ENCODE measurements at regions not wholly inside any gene's neighbourhood (a gene's known extent, or its start where the extent isn't known, plus 50 kb on each side); places are given as distances from the start of the nearest gene placed in this dataset.

DNA sequence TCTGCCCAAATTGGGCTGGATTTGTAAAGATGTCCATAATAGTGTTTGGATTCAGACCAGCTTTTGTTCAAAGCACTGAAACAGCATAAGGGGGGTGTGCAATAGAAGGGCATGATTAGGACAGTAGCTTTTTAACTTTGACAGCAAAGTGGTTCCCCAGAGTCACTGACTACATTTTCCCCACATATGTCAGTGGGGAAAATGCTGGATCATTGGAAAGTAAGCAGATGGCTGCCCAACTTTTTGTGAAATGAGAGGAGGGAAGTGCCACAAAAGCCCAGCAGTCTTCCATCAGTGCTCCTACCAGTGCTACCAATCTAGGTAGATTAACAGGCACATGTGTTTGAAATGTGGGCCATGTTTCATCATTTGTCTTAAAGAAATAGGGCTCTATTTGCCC is 162.8 kb downstream of the FZD1 start:
- TF ChIP-seq, protein P1, sequence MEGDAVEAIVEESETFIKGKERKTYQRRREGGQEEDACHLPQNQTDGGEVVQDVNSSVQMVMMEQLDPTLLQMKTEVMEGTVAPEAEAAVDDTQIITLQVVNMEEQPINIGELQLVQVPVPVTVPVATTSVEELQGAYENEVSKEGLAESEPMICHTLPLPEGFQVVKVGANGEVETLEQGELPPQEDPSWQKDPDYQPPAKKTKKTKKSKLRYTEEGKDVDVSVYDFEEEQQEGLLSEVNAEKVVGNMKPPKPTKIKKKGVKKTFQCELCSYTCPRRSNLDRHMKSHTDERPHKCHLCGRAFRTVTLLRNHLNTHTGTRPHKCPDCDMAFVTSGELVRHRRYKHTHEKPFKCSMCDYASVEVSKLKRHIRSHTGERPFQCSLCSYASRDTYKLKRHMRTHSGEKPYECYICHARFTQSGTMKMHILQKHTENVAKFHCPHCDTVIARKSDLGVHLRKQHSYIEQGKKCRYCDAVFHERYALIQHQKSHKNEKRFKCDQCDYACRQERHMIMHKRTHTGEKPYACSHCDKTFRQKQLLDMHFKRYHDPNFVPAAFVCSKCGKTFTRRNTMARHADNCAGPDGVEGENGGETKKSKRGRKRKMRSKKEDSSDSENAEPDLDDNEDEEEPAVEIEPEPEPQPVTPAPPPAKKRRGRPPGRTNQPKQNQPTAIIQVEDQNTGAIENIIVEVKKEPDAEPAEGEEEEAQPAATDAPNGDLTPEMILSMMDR (IDR thresholded peaks at IDR 0.05) = no peak
- TF ChIP-seq POLR2A (IDR thresholded peaks at IDR 0.05) = no peak
